ENCODE measurements at regions not wholly inside any gene's neighbourhood (a gene's known extent, or its start where the extent isn't known, plus 50 kb on each side); places are given as distances from the start of the nearest gene placed in this dataset.

DNA sequence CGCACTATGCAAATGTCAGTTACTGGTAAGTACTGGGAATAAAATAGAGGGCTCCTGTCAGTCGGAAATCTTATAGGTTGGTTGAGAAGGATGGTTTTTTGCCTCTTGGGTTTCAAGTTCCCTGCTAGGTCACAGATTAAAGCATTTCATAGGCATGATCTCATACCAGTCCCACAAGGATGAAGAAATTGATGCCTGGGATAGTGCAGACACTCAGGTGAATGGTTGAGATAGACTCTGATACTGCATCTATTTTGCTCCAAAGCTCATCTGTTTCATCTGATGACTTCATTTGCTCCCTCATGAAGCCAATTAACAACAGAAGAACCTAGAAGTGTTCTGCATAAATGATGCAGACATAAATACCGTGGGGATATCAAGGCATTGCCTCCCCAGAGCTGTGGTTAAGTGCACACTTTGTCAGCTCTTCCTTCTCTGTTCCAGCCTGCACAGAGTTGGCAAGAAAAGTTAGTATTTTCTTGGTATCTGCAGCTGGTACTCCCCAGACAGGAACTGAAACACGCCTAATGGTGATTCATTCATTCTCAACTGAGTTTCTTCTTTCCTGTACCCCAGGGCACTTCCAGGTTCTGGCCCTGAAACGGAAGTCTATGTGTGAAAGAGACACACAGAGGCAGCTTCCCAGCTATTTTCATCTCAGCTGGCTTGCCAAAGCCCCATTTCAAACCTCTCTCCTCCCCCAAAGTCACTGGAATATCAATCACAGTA lies 418.3 kb upstream of the SALL1 start:
- no peak for TF ChIP-seq SPI1 (IDR thresholded peaks at IDR 0.05; ENCODE audit: borderline replicate concordance, low read depth)
- H3K4me3 ChIP-seq (replicated peaks; ENCODE audit: insufficient read depth, low read length), result no peak overlapping the region
- DNase-seq (ENCODE audit: low read depth in 1 of 2, low spot score in 1 of 2), result peak in 1 of 2 experiments; percentile 74
- H3K27ac ChIP-seq (replicated peaks), result no peak overlapping the region
- H3K27me3 ChIP-seq (ENCODE audit: insufficient read depth, poor library complexity, severe bottlenecking), result no peaks in the 10 kb centered on the region

GRCh38 chr16:51567911-51568310 lies 416.8 kb upstream of the SALL1 start:
- no peak overlapping the region for H3K27ac ChIP-seq (replicated peaks)
- TF ChIP-seq SPI1 (IDR thresholded peaks at IDR 0.05; ENCODE audit: borderline replicate concordance, low read depth) (no peak), GABPA (IDR thresholded peaks at IDR 0.05; ENCODE audit: low read depth) (no peak), POLR2AphosphoS5 (IDR thresholded peaks at IDR 0.05; ENCODE audit: low read depth) (no peak)
- TF ChIP-seq, protein P1, sequence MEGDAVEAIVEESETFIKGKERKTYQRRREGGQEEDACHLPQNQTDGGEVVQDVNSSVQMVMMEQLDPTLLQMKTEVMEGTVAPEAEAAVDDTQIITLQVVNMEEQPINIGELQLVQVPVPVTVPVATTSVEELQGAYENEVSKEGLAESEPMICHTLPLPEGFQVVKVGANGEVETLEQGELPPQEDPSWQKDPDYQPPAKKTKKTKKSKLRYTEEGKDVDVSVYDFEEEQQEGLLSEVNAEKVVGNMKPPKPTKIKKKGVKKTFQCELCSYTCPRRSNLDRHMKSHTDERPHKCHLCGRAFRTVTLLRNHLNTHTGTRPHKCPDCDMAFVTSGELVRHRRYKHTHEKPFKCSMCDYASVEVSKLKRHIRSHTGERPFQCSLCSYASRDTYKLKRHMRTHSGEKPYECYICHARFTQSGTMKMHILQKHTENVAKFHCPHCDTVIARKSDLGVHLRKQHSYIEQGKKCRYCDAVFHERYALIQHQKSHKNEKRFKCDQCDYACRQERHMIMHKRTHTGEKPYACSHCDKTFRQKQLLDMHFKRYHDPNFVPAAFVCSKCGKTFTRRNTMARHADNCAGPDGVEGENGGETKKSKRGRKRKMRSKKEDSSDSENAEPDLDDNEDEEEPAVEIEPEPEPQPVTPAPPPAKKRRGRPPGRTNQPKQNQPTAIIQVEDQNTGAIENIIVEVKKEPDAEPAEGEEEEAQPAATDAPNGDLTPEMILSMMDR (IDR thresholded peaks at IDR 0.05; ENCODE audit: insufficient read depth, low read length), result no peak
- TF ChIP-seq, protein P2, sequence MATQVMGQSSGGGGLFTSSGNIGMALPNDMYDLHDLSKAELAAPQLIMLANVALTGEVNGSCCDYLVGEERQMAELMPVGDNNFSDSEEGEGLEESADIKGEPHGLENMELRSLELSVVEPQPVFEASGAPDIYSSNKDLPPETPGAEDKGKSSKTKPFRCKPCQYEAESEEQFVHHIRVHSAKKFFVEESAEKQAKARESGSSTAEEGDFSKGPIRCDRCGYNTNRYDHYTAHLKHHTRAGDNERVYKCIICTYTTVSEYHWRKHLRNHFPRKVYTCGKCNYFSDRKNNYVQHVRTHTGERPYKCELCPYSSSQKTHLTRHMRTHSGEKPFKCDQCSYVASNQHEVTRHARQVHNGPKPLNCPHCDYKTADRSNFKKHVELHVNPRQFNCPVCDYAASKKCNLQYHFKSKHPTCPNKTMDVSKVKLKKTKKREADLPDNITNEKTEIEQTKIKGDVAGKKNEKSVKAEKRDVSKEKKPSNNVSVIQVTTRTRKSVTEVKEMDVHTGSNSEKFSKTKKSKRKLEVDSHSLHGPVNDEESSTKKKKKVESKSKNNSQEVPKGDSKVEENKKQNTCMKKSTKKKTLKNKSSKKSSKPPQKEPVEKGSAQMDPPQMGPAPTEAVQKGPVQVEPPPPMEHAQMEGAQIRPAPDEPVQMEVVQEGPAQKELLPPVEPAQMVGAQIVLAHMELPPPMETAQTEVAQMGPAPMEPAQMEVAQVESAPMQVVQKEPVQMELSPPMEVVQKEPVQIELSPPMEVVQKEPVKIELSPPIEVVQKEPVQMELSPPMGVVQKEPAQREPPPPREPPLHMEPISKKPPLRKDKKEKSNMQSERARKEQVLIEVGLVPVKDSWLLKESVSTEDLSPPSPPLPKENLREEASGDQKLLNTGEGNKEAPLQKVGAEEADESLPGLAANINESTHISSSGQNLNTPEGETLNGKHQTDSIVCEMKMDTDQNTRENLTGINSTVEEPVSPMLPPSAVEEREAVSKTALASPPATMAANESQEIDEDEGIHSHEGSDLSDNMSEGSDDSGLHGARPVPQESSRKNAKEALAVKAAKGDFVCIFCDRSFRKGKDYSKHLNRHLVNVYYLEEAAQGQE (IDR thresholded peaks at IDR 0.05; ENCODE audit: insufficient replicate concordance, low read depth), result no peak
- DNase-seq (ENCODE audit: low read depth in 1 of 2, low spot score in 1 of 2), result no peak

DNA sequence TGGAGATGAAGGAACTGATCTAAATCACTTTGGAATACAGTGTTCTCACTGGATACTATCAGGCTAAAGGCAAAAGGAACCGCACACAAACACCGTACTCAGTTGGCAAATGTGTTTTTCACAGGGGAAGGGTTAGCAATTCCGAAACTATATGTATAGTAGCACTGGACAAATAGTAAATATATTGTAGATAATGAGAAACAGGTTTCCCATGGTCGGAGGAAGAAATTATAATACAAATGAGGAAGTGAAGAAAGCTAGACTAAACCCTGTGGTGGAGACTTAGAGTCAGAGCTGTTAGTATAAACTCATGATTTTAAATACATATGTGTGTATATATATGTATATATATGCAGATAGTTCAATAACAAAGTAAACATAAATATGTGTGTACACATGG lies 414.1 kb upstream of the SALL1 start:
- H3K27ac ChIP-seq (replicated peaks), result no peak overlapping the region
- no peaks in the 10 kb centered on the region for H3K27me3 ChIP-seq (ENCODE audit: insufficient read depth, poor library complexity, severe bottlenecking)
- DNase-seq (ENCODE audit: low read depth in 1 of 2, low spot score in 1 of 2), result no peak

More at GRCh38 chr16:51567911-51568310, 416.8 kb upstream of the SALL1 start:
- Histone ChIP-seq H3K4me3 (replicated peaks; ENCODE audit: insufficient read depth, low read length) (no peak overlapping the region), H3K27me3 (ENCODE audit: insufficient read depth, poor library complexity, severe bottlenecking) (no peaks in the 10 kb centered on the region)

DNA sequence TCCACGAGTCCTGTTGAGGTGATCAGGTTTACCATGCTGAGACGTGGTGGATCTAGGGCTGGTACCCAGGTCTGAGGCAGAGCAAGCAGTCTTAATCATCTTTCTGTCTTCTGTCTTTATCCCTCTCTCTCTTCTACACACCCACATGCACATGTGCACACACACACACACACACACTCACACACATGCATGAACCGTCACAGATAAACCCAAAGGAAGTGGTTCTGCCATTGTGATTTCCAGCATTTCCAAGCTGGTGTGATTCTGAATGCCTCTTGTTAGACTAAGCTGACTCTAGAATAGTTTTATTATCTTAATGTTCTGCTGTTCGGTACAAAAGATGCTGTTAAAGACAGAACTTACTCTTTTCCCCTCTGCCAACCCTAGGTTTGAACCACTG lies 411.8 kb upstream of the SALL1 start:
- no peak overlapping the region for H3K27ac ChIP-seq (replicated peaks)
- TF ChIP-seq, protein P2 (IDR thresholded peaks at IDR 0.05; ENCODE audit: insufficient replicate concordance, low read depth), result no peak
- no peak for TF ChIP-seq POLR2AphosphoS5 (IDR thresholded peaks at IDR 0.05; ENCODE audit: low read depth)
- no peak for TF ChIP-seq GABPA (IDR thresholded peaks at IDR 0.05; ENCODE audit: low read depth)
- TF ChIP-seq SPI1 (IDR thresholded peaks at IDR 0.05; ENCODE audit: borderline replicate concordance, low read depth), result no peak
- TF ChIP-seq, protein P1 (IDR thresholded peaks at IDR 0.05; ENCODE audit: insufficient read depth, low read length), result no peak
- no peak for DNase-seq (ENCODE audit: low read depth in 1 of 2, low spot score in 1 of 2)
- no peak overlapping the region for H3K4me3 ChIP-seq (replicated peaks; ENCODE audit: insufficient read depth, low read length)
- H3K27me3 ChIP-seq (ENCODE audit: insufficient read depth, poor library complexity, severe bottlenecking), result no peaks in the 10 kb centered on the region

More for the DNA sequence above, 414.1 kb upstream of the SALL1 start:
- no peak overlapping the region for H3K4me3 ChIP-seq (replicated peaks; ENCODE audit: insufficient read depth, low read length)
- TF ChIP-seq SPI1 (IDR thresholded peaks at IDR 0.05; ENCODE audit: borderline replicate concordance, low read depth) (peak; percentile 60), GABPA (IDR thresholded peaks at IDR 0.05; ENCODE audit: low read depth) (no peak)

DNA sequence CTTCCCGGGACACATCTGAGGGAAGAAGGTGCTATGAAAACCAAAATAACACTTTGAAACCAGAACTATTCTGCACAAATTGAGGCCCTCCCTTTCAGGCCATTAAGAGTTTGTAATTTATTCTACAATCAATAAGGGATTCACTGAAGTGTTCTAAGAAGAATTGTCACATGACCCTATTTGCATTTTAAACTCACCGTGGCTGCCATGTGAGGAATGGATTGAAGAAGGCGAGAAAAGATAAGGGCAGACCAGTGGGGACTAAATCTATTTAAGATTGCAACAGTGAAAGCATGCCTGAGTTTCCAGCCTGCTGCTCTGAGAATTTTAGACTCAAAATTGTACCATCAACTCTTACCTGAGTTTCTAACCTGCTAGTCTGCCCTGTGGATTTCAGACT lies 408.8 kb upstream of the SALL1 start:
- no peak overlapping the region for H3K27ac ChIP-seq (replicated peaks)
- no peak for TF ChIP-seq SPI1 (IDR thresholded peaks at IDR 0.05; ENCODE audit: borderline replicate concordance, low read depth)
- TF ChIP-seq, protein P2 (IDR thresholded peaks at IDR 0.05; ENCODE audit: insufficient replicate concordance, low read depth), result no peak
- no peak for TF ChIP-seq GABPA (IDR thresholded peaks at IDR 0.05; ENCODE audit: low read depth)
- TF ChIP-seq POLR2AphosphoS5 (IDR thresholded peaks at IDR 0.05; ENCODE audit: low read depth), result no peak
- TF ChIP-seq, protein P1 (IDR thresholded peaks at IDR 0.05; ENCODE audit: insufficient read depth, low read length), result no peak
- no peak overlapping the region for H3K4me3 ChIP-seq (replicated peaks; ENCODE audit: insufficient read depth, low read length)
- peaks cover 3% of the 10 kb centered on the region for H3K27me3 ChIP-seq (ENCODE audit: insufficient read depth, poor library complexity, severe bottlenecking)
- no peak for DNase-seq (ENCODE audit: low read depth in 1 of 2, low spot score in 1 of 2)

All from HL-60 (cell line).